GM12878 (cell line): ENCODE measurements at regions not wholly inside any gene's neighbourhood (a gene's known extent, or its start where the extent isn't known, plus 50 kb on each side); places are given as distances from the start of the nearest gene placed in this dataset.

Experiments
- ATAC-seq: fragments of 200-7000 bp; cut with Tn5 transposase; 3 replicates; pipeline ENCODE4 v1.9.1; 2020; ENCODE audit warnings: mild to moderate bottlenecking, moderate library complexity
- BruUV-seq: library from RNA; stranded (reverse); fragments of 400-500 nt; replicated peaks from 2 replicates; lab custom pipeline; 2021; lab: Mats Ljungman, UMichigan
- CTCF ChIA-PET: fragments of 300-600 bp; sonication (Branson Sonifier 250); formaldehyde crosslinking; extraction: SDS; loops from one replicate; lab custom pipeline; 2021; ENCODE audit warnings: inconsistent platforms; lab: Yijun Ruan, JAX
- POLR2A ChIA-PET: fragments of 350-600 bp; formaldehyde crosslinking; extraction: SDS; loops from one replicate; lab custom pipeline; 2021; ENCODE audit warnings: inconsistent platforms; lab: Charles Lee
- RAD21 ChIA-PET: fragments of 300-600 bp; sonication (Branson Sonifier 250); formaldehyde crosslinking; loops from one replicate; lab custom pipeline; 2023; ENCODE audit warnings: antibody characterized with exemption; ENCODE audit not compliant: unreplicated experiment; lab: Charles Lee
- SMC1A ChIA-PET: fragments of 300-600 bp; sonication (Branson Sonifier 250); formaldehyde crosslinking; loops from one replicate; lab custom pipeline; 2023; ENCODE audit not compliant: unreplicated experiment, uncharacterized antibody; lab: Charles Lee
- DNase-seq: peaks from one replicate; pipeline ENCODE4 v3.0.0-alpha.2; 2011; ENCODE audit warnings: low read depth, low spot score
- FAIRE-seq: peaks from 3 replicates; lab custom pipeline; 2011; peaks lifted over from hg19 to GRCh38; lab: Jason Lieb, UNC
- H2AFZ ChIP-seq: 2 replicates; pipeline ENCODE4 v1.6.0; 2011; ENCODE audit warnings: low read depth, low read length, control low read depth; ENCODE audit not compliant: control insufficient read depth
- H3K27ac ChIP-seq: 2 replicates; pipeline ENCODE4 v1.5.1; 2011; ENCODE audit warnings: control low read depth; ENCODE audit not compliant: control insufficient read depth, insufficient read depth
- H3K27me3 ChIP-seq, 2 experiments: replicated peaks in 1 of 2; 2 replicates each; pipeline versions ENCODE4 v1.6.0 to v1.6.1; 2011; ENCODE audit warnings: low read length in 1 of 2; ENCODE audit not compliant: control insufficient read depth in 2 of 2, insufficient read depth in 2 of 2
- H3K36me3 ChIP-seq, 2 experiments: 2 replicates each; pipeline ENCODE4 v1.5.1; 2011; ENCODE audit warnings: low read length in 1 of 2; ENCODE audit not compliant: control insufficient read depth in 2 of 2, insufficient read depth in 2 of 2
- H3K4me1 ChIP-seq: 2 replicates; pipeline ENCODE4 v1.6.1; 2011; ENCODE audit warnings: mild to moderate bottlenecking, low read length, moderate library complexity, mixed read lengths; ENCODE audit not compliant: control insufficient read depth, insufficient read depth
- H3K4me2 ChIP-seq: 2 replicates; pipeline ENCODE4 v1.6.0; 2011; ENCODE audit warnings: control low read depth; ENCODE audit not compliant: control insufficient read depth, insufficient read depth
- H3K4me3 ChIP-seq: fragments of 200-600 bp; sonication (generic); 2 replicates; pipeline ENCODE4 v1.5.1; 2016
- H3K79me2 ChIP-seq: 2 replicates; pipeline ENCODE4 v1.6.0; 2011; ENCODE audit warnings: low read length; ENCODE audit not compliant: control insufficient read depth, insufficient read depth
- H3K9ac ChIP-seq: 2 replicates; pipeline ENCODE4 v1.8.0; 2011; ENCODE audit warnings: low read length, control low read depth, mixed read lengths; ENCODE audit not compliant: control insufficient read depth, insufficient read depth
- H3K9me3 ChIP-seq: replicated peaks from 3 replicates; pipeline ENCODE4 v1.5.1; 2011; ENCODE audit warnings: mild to moderate bottlenecking, low read length; ENCODE audit not compliant: control insufficient read depth, insufficient read depth
- H4K20me1 ChIP-seq: 2 replicates; pipeline ENCODE4 v1.6.0; 2011; ENCODE audit not compliant: control insufficient read depth, insufficient read depth
- BACH1 ChIP-seq: fragments of 450-650 bp; IDR thresholded peaks from 2 replicates; pipeline ENCODE4 v1.6.1; 2017; ENCODE audit warnings: mild to moderate bottlenecking, borderline replicate concordance
- BCL11A ChIP-seq: IDR thresholded peaks from 2 replicates; pipeline ENCODE4 v1.6.1; 2011; ENCODE audit warnings: low read depth, low read length
- BRCA1 ChIP-seq: IDR thresholded peaks from 2 replicates; pipeline ENCODE4 v1.6.1; 2011; ENCODE audit warnings: low read depth, low read length, improper control_type of control experiment
- CBX3 ChIP-seq: fragments of 200-600 bp; sonication (generic); IDR thresholded peaks from 2 replicates; pipeline ENCODE4 v1.6.1; 2016; ENCODE audit warnings: low read depth, borderline replicate concordance
- DPF2 ChIP-seq: fragments of 450-650 bp; IDR thresholded peaks from 2 replicates; pipeline ENCODE4 v1.6.1; 2017; ENCODE audit warnings: mild to moderate bottlenecking
- EP300 ChIP-seq, 2 experiments: fragments of 150-350 bp in 1 of 2; IDR thresholded peaks; 2 replicates each; pipeline ENCODE4 v1.6.1; 2011 to 2012; ENCODE audit warnings: low read depth in 2 of 2, low read length in 2 of 2, borderline replicate concordance in 1 of 2, improper control_type of control experiment in 1 of 2, inconsistent platforms in 1 of 2; ENCODE audit not compliant: control insufficient read depth in 1 of 2
- ESRRA ChIP-seq: IDR thresholded peaks from 2 replicates; pipeline ENCODE4 v1.6.1; 2012; ENCODE audit warnings: mild to moderate bottlenecking, low read length, improper control_type of control experiment
- HDAC2 ChIP-seq: fragments of 200-600 bp; sonication (generic); IDR thresholded peaks from 2 replicates; pipeline ENCODE4 v1.6.1; 2017
- HDGF ChIP-seq: fragments of 450-650 bp; IDR thresholded peaks from 2 replicates; pipeline ENCODE4 v1.6.1; 2016; ENCODE audit warnings: antibody characterized with exemption
- IKZF1 ChIP-seq: fragments of 450-650 bp; conservative IDR thresholded peaks from 2 replicates; pipeline ENCODE4 v1.6.1; 2017; ENCODE audit warnings: antibody characterized with exemption, mild to moderate bottlenecking
- IRF4 ChIP-seq: IDR thresholded peaks from 2 replicates; pipeline ENCODE4 v1.6.1; 2011; ENCODE audit warnings: low read depth, low read length
- MEF2B ChIP-seq: fragments of 450-650 bp; IDR thresholded peaks from 2 replicates; pipeline ENCODE4 v1.6.1; 2018; ENCODE audit warnings: mild to moderate bottlenecking, moderate library complexity; ENCODE audit not compliant: partially characterized antibody, poor library complexity, severe bottlenecking
- MTA2 ChIP-seq: fragments of 450-650 bp; IDR thresholded peaks from 2 replicates; pipeline ENCODE4 v1.6.1; 2016; ENCODE audit warnings: low read depth, mild to moderate bottlenecking, moderate library complexity
- MXI1 ChIP-seq: fragments of 150-350 bp; IDR thresholded peaks from 2 replicates; pipeline ENCODE4 v1.6.1; 2011; ENCODE audit warnings: low read depth, mild to moderate bottlenecking, inconsistent platforms, low read length, improper control_type of control experiment
- PBX3 ChIP-seq: IDR thresholded peaks from 2 replicates; pipeline ENCODE4 v1.6.1; 2011; ENCODE audit warnings: mild to moderate bottlenecking, low read depth, low read length, moderate library complexity; ENCODE audit not compliant: insufficient replicate concordance
- SPI1 ChIP-seq: IDR thresholded peaks from 2 replicates; pipeline ENCODE4 v1.6.1; 2011; ENCODE audit warnings: low read depth, mild to moderate bottlenecking, low read length, moderate library complexity, borderline replicate concordance; ENCODE audit not compliant: insufficient read depth
- STAT3 ChIP-seq: IDR thresholded peaks from 2 replicates; pipeline ENCODE4 v1.6.1; 2011; ENCODE audit warnings: low read depth, low read length, improper control_type of control experiment
- TCF12 ChIP-seq: IDR thresholded peaks from 2 replicates; pipeline ENCODE4 v1.6.1; 2011; ENCODE audit warnings: low read depth, mild to moderate bottlenecking, low read length
- TCF7 ChIP-seq: IDR thresholded peaks from 2 replicates; pipeline ENCODE4 v1.6.1; 2014; ENCODE audit warnings: antibody characterized with exemption, borderline replicate concordance
- WGBS: methylation state at CpG from one replicate; pipeline ENCODE4 v1.1.6; 2016; ENCODE audit warnings: low lambda C conversion rate; ENCODE audit not compliant: insufficient replicate concordance, insufficient coverage; ENCODE audit errors: missing lambda C conversion rate; 5-methylcytosine and 5-hydroxymethylcytosine counted together
- in situ Hi-C: fragments of 300-500 bp; cut with MboI; formaldehyde crosslinking; loops from 9 replicates; pipeline ENCODE4 v1.14.3; 2018; ENCODE audit warnings: mixed read lengths
- intact Hi-C: fragments of 100-400 bp; cut with micrococcal nuclease; formaldehyde crosslinking; loops from one replicate; pipeline ENCODE4 v1.14.2; 2022; ENCODE audit not compliant: unreplicated experiment
- TF ChIP-seq, protein P1 (sequence below): IDR thresholded peaks from 2 replicates; pipeline ENCODE4 v1.6.1; 2012; ENCODE audit warnings: low read depth, low read length, improper control_type of control experiment

GRCh38 chr15:57796146-57796545 is 89.6 kb downstream of the POLR2M start:
- RAD21 ChIA-PET = no interaction called here

More at GRCh38 chr15:57796146-57796545, 89.6 kb downstream of the POLR2M start:
- DNase-seq = no peak
- WGBS = 6% methylated on average over 1 of the region's 1 CpG
- Histone ChIP-seq H3K4me1 (no peaks in the 10 kb centered on the region), H3K9me3 (no peaks in the 10 kb centered on the region), H3K4me3 (no peak overlapping the region), H2AFZ (no peak overlapping the region), H3K27me3 (peaks cover 1 to 3% of the 10 kb centered on the region in 2 experiments; a peak in 3 of 4 replicates), H3K9ac (no peak overlapping the region), H3K27ac (no peak overlapping the region), H3K36me3 (no peaks in the 10 kb centered on the region), H3K4me2 (no peak overlapping the region), H3K79me2 (no peaks in the 10 kb centered on the region), H4K20me1 (no peaks in the 10 kb centered on the region; the same call in 1 of the 2 replicates)
- no TSS peak for BruUV-seq
- in situ Hi-C loops = no loop called here
- TF ChIP-seq EP300 (IDR thresholded peaks at IDR 0.05; ENCODE audit: borderline replicate concordance in 1 of 2, control insufficient read depth in 1 of 2, low read depth in 2 of 2, low read length in 2 of 2) (no peak), IKZF1 (no peak), MXI1 (no peak), HDGF (no peak), DPF2 (no peak), ESRRA (no peak), TCF12 (no peak), CBX3 (no peak), PBX3 (no peak), BACH1 (no peak), TCF7 (no peak), SPI1 (no peak), IRF4 (no peak), MEF2B (no peak), HDAC2 (no peak), MTA2 (no peak), BRCA1 (no peak), STAT3 (no peak), BCL11A (no peak)
- TF ChIP-seq, protein P1, sequence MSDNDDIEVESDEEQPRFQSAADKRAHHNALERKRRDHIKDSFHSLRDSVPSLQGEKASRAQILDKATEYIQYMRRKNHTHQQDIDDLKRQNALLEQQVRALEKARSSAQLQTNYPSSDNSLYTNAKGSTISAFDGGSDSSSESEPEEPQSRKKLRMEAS = no peak
- ChIA-PET CTCF (interaction anchor here (0.6 kb wide), 1 partner anchor 255 kb away, joined by 4 read pairs; no protein-coding TSS in a partner anchor), SMC1A (no interaction called here), POLR2A (no interaction called here)
- no peak for ATAC-seq
- intact Hi-C loops = no loop called here
- no peak for FAIRE-seq
